Endothelial cell of umbilical vein (primary cell): ENCODE measurements at regions not wholly inside any gene's neighbourhood (a gene's known extent, or its start where the extent isn't known, plus 50 kb on each side); places are given as distances from the start of the nearest gene placed in this dataset.

Experiments used
- BruUV-seq: library from RNA; stranded (reverse); fragments of 400-500 nt; replicated peaks from 2 replicates; lab custom pipeline; 2021; lab: Mats Ljungman, UMichigan
- CTCF ChIA-PET: fragments of 300-600, 350-600 bp; sonication (Branson Sonifier 250); formaldehyde crosslinking; loops from one replicate; lab custom pipeline; 2021; ENCODE audit warnings: antibody characterized with exemption, inconsistent platforms; lab: Charles Lee
- POLR2A ChIA-PET: fragments of 300-600, 350-600 bp; sonication (Branson Sonifier 250); formaldehyde crosslinking; loops from one replicate; lab custom pipeline; 2021; ENCODE audit warnings: antibody characterized with exemption, inconsistent platforms; lab: Charles Lee
- DNase-seq: peaks from one replicate; pipeline ENCODE4 v3.0.0-alpha.2; 2011; ENCODE audit warnings: low read depth, low spot score
- FAIRE-seq: peaks from 2 replicates; lab custom pipeline; 2011; peaks lifted over from hg19 to GRCh38; lab: Jason Lieb, UNC
- H2AFZ ChIP-seq: 2 replicates; pipeline ENCODE4 v1.6.0; 2012; ENCODE audit warnings: low read depth, low read length, control low read depth, inconsistent platforms
- H3K27ac ChIP-seq: 2 replicates; pipeline ENCODE4 v1.5.1; 2011; ENCODE audit warnings: low read depth, mild to moderate bottlenecking, control low read depth, low read length, moderate library complexity; ENCODE audit not compliant: insufficient read depth
- H3K27me3 ChIP-seq, 2 experiments: 2 replicates each; pipeline versions ENCODE4 v1.6.0 to v1.6.1; 2011; ENCODE audit warnings: low read length in 2 of 2, mixed read lengths in 1 of 2; ENCODE audit not compliant: control insufficient read depth in 2 of 2, insufficient read depth in 2 of 2
- H3K36me3 ChIP-seq, 2 experiments: 2 replicates in 1 of 2; 3 replicates in 1 of 2; pipeline ENCODE4 v1.5.1; 2011; ENCODE audit warnings: low read length in 2 of 2, mild to moderate bottlenecking in 1 of 2, moderate library complexity in 1 of 2; ENCODE audit not compliant: control insufficient read depth in 2 of 2, insufficient read depth in 2 of 2; ENCODE audit errors: extremely low read depth in 1 of 2
- H3K4me1 ChIP-seq: 3 replicates; pipeline ENCODE4 v1.5.1; 2011; ENCODE audit warnings: mild to moderate bottlenecking, low read length; ENCODE audit not compliant: control insufficient read depth, insufficient read depth; ENCODE audit errors: extremely low read depth
- H3K4me2 ChIP-seq: 2 replicates; pipeline ENCODE4 v1.6.1; 2011; ENCODE audit warnings: low read length, control low read depth, mixed read lengths; ENCODE audit not compliant: insufficient read depth
- H3K4me3 ChIP-seq, 3 experiments: fragments of 200-600 bp in 1 of 3; sonication (generic), shearing (Covaris generic) in 1 of 3; replicated peaks in 1 of 3; 2 replicates each; pipeline ENCODE4 v1.5.1; 2011 to 2016; ENCODE audit warnings: control low read depth in 3 of 3, low read length in 3 of 3, mild to moderate bottlenecking in 2 of 3, inconsistent platforms in 1 of 3, low read depth in 1 of 3, moderate library complexity in 1 of 3; ENCODE audit not compliant: insufficient read depth in 1 of 3
- H3K79me2 ChIP-seq: 2 replicates; pipeline ENCODE4 v1.6.0; 2012; ENCODE audit warnings: low read length, inconsistent platforms; ENCODE audit not compliant: control insufficient read depth, insufficient read depth
- H3K9ac ChIP-seq: replicated peaks from 2 replicates; pipeline ENCODE3; 2011; ENCODE audit warnings: low read length, control low read depth; ENCODE audit not compliant: insufficient read depth; ENCODE audit errors: extremely low read depth
- H3K9me1 ChIP-seq: replicated peaks from 3 replicates; pipeline ENCODE4 v1.6.0; 2011; ENCODE audit warnings: mild to moderate bottlenecking, low read length; ENCODE audit not compliant: control insufficient read depth, insufficient read depth; ENCODE audit errors: extremely low read depth
- H3K9me3 ChIP-seq: replicated peaks from 2 replicates; pipeline ENCODE4 v1.5.1; 2012; ENCODE audit warnings: low read length, inconsistent platforms; ENCODE audit not compliant: control insufficient read depth, insufficient read depth
- H4K20me1 ChIP-seq: replicated peaks from 2 replicates; pipeline ENCODE3; 2011; ENCODE audit warnings: mild to moderate bottlenecking, low read length; ENCODE audit not compliant: control insufficient read depth, insufficient read depth; ENCODE audit errors: extremely low read depth
- EZH2 ChIP-seq: IDR thresholded peaks from 2 replicates; pipeline ENCODE4 v1.6.1; 2012; ENCODE audit warnings: borderline replicate concordance, low read depth, mild to moderate bottlenecking, moderate library complexity, low read length, inconsistent platforms; ENCODE audit not compliant: severe bottlenecking
- FOS ChIP-seq: IDR thresholded peaks from 2 replicates; pipeline ENCODE4 v1.6.1; 2011; ENCODE audit warnings: mild to moderate bottlenecking, low read length, moderate library complexity, borderline replicate concordance; ENCODE audit not compliant: insufficient read depth
- GATA2 ChIP-seq: IDR thresholded peaks from 2 replicates; pipeline ENCODE4 v1.7.0; 2011; ENCODE audit warnings: low read depth, mild to moderate bottlenecking, moderate library complexity, mixed read lengths, low read length; ENCODE audit not compliant: insufficient read length, insufficient read depth
- JUN ChIP-seq: IDR thresholded peaks from 2 replicates; pipeline ENCODE4 v1.6.1; 2011; ENCODE audit warnings: borderline replicate concordance, low read depth; ENCODE audit not compliant: insufficient read length, insufficient read depth
- MYC ChIP-seq: IDR thresholded peaks from one replicate; pipeline ENCODE4 v1.6.1; 2011; ENCODE audit warnings: mild to moderate bottlenecking, low read depth, low read length
- POLR2A ChIP-seq: IDR thresholded peaks from 2 replicates; pipeline ENCODE4 v1.6.1; 2012; ENCODE audit warnings: low read depth, mild to moderate bottlenecking, control low read depth, low read length
- POLR2AphosphoS5 ChIP-seq: IDR thresholded peaks from 2 replicates; pipeline ENCODE4 v1.6.1; 2012; ENCODE audit warnings: low read depth, mild to moderate bottlenecking, control low read depth, low read length, moderate library complexity; ENCODE audit not compliant: insufficient read depth
- dilution Hi-C: fragments of 300-500 bp; cut with MboI; formaldehyde crosslinking; loops from one replicate; pipeline ENCODE4 v1.15.0; 2019; ENCODE audit warnings: low sequenced_read_pairs; ENCODE audit not compliant: extremely low pct_ligation_motif_present
- intact Hi-C: fragments of 100-400 bp; cut with micrococcal nuclease; formaldehyde crosslinking; loops from one replicate; pipeline ENCODE4 v1.10.0; 2022
- TF ChIP-seq, protein P1 (sequence below): IDR thresholded peaks from 2 replicates; pipeline ENCODE4 v1.6.1; 2011; ENCODE audit not compliant: insufficient read depth, insufficient read length
- TF ChIP-seq, protein P2 (sequence below), 2 donors: IDR thresholded peaks; 1 replicate in 1 of 2; 2 replicates in 1 of 2; pipeline ENCODE4 v1.5.1; 2011; ENCODE audit warnings: low read length in 2 of 2, mild to moderate bottlenecking in 2 of 2, moderate library complexity in 2 of 2, control low read depth in 1 of 2, inconsistent platforms in 1 of 2, low read depth in 1 of 2; ENCODE audit not compliant: insufficient read depth in 1 of 2; ENCODE audit errors: extremely low read depth in 1 of 2

DNA sequence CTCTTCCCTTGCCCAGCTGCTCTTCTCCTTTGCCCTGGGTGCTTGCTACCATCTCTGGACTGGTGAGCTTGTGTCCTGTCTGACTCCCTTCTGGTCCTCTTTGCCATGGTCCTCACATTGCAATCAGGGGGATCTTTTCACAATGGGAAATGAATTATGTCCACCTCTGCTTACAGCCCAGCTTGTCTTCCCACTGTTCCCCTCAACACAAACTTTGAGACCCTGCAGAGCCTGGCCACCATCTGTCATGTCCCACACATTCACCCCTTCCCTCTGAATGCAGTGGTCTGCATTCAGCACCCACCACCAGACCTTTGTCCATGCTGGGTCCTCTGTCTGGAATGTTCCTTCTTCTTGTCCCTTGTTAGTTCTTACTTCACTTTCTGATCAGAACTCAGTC is 100.5 kb downstream of the ABHD5 start:
- no TSS peak for BruUV-seq
- Histone ChIP-seq H3K79me2 (no peaks in the 10 kb centered on the region), H3K9me3 (no peaks in the 10 kb centered on the region), H3K36me3 (no peaks in the 10 kb centered on the region), H3K27ac (no peak overlapping the region), H3K4me1 (no peaks in the 10 kb centered on the region), H3K27me3 (peaks cover 11 to 19% of the 10 kb centered on the region in 2 experiments), H3K9me1 (no peaks in the 10 kb centered on the region), H3K4me3 (no peak overlapping the region), H3K4me2 (no peak overlapping the region), H2AFZ (no peak overlapping the region), H3K9ac (no peak overlapping the region), H4K20me1 (no peaks in the 10 kb centered on the region)
- ChIA-PET CTCF (no interaction called here), POLR2A (no interaction called here)
- TF ChIP-seq FOS, result no peak
- no peak for TF ChIP-seq GATA2
- no peak for TF ChIP-seq JUN
- dilution Hi-C loops (no loop called here), intact Hi-C loops (no loop called here)
- no peak for FAIRE-seq
- DNase-seq, result no peak

DNA sequence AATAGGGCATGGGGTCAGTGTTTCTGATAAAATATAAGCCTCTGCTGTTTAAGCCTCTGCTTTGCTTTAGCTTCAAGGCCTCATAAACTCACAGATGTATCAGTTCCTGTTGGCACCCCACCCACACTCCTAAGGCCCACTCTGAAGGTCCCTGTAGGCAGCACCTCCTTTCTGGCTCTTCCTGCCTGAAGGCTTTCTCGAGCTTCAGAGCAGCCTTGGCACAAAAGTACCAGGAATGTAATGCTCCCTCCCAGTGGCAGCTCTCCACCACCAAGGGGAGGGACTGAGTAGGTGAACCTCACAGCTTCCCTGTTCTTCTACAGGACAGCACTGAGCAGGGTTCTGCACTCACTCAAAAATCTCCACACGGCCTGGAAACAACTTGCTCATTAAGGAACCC is 102.2 kb downstream of the ABHD5 start:
- Histone ChIP-seq H3K9me1 (no peaks in the 10 kb centered on the region), H3K9ac (no peak overlapping the region), H2AFZ (no peak overlapping the region), H3K4me1 (no peaks in the 10 kb centered on the region), H3K79me2 (no peaks in the 10 kb centered on the region), H3K27ac (no peak overlapping the region), H4K20me1 (no peaks in the 10 kb centered on the region), H3K4me2 (no peak overlapping the region), H3K9me3 (no peaks in the 10 kb centered on the region), H3K4me3 (no peak overlapping the region), H3K27me3 (peaks cover 11 to 17% of the 10 kb centered on the region in 2 experiments), H3K36me3 (no peaks in the 10 kb centered on the region)
- dilution Hi-C loops, result no loop called here
- no TSS peak for BruUV-seq
- FAIRE-seq (no peak), DNase-seq (no peak)
- CTCF ChIA-PET, result interaction anchor here (1.1 kb wide), 1 partner anchor 9 kb away, joined by 3 read pairs; no protein-coding TSS in a partner anchor
- POLR2A ChIA-PET, result no interaction called here
- no peak for TF ChIP-seq POLR2AphosphoS5
- no peak for TF ChIP-seq JUN
- no peak for TF ChIP-seq MYC
- TF ChIP-seq FOS, result no peak
- TF ChIP-seq, protein P1, sequence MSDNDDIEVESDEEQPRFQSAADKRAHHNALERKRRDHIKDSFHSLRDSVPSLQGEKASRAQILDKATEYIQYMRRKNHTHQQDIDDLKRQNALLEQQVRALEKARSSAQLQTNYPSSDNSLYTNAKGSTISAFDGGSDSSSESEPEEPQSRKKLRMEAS, result no peak
- no peak for TF ChIP-seq GATA2
- TF ChIP-seq POLR2A, result no peak
- TF ChIP-seq, protein P2, sequence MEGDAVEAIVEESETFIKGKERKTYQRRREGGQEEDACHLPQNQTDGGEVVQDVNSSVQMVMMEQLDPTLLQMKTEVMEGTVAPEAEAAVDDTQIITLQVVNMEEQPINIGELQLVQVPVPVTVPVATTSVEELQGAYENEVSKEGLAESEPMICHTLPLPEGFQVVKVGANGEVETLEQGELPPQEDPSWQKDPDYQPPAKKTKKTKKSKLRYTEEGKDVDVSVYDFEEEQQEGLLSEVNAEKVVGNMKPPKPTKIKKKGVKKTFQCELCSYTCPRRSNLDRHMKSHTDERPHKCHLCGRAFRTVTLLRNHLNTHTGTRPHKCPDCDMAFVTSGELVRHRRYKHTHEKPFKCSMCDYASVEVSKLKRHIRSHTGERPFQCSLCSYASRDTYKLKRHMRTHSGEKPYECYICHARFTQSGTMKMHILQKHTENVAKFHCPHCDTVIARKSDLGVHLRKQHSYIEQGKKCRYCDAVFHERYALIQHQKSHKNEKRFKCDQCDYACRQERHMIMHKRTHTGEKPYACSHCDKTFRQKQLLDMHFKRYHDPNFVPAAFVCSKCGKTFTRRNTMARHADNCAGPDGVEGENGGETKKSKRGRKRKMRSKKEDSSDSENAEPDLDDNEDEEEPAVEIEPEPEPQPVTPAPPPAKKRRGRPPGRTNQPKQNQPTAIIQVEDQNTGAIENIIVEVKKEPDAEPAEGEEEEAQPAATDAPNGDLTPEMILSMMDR (IDR thresholded peaks at IDR 0.05; ENCODE audit: extremely low read depth in 1 of 2, insufficient read depth in 1 of 2, low read depth in 1 of 2, low read length in 2 of 2), result no peak
- TF ChIP-seq EZH2, result no peak
- intact Hi-C loops, result no loop called here
